OCI-LY3 (cell line): ENCODE measurements at regions not wholly inside any gene's neighbourhood (a gene's known extent, or its start where the extent isn't known, plus 50 kb on each side); places are given as distances from the start of the nearest gene placed in this dataset.

Experiments
- EZH2phosphoT487 ChIP-seq: fragments of 200-600 bp; shearing (Covaris generic); IDR thresholded peaks from 2 replicates; pipeline ENCODE4 v1.6.1; 2018; ENCODE audit warnings: antibody characterized with exemption, mixed run types, low read depth
- TF ChIP-seq, protein P1 (sequence below): fragments of 200-600, 300-600 bp; sonication (generic); IDR thresholded peaks from 2 replicates; pipeline ENCODE4 v1.5.1; 2014; ENCODE audit warnings: antibody characterized with exemption, low read length, low read depth

- TF ChIP-seq, protein P1, sequence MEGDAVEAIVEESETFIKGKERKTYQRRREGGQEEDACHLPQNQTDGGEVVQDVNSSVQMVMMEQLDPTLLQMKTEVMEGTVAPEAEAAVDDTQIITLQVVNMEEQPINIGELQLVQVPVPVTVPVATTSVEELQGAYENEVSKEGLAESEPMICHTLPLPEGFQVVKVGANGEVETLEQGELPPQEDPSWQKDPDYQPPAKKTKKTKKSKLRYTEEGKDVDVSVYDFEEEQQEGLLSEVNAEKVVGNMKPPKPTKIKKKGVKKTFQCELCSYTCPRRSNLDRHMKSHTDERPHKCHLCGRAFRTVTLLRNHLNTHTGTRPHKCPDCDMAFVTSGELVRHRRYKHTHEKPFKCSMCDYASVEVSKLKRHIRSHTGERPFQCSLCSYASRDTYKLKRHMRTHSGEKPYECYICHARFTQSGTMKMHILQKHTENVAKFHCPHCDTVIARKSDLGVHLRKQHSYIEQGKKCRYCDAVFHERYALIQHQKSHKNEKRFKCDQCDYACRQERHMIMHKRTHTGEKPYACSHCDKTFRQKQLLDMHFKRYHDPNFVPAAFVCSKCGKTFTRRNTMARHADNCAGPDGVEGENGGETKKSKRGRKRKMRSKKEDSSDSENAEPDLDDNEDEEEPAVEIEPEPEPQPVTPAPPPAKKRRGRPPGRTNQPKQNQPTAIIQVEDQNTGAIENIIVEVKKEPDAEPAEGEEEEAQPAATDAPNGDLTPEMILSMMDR: no peak
- no peak for TF ChIP-seq EZH2phosphoT487
These were observed 116.3 kb downstream of the TMEM26 start for GRCh38 chr10:61336831-61337230.
